Kidney (tissue), 13 donors: ENCODE measurements at regions not wholly inside any gene's neighbourhood (a gene's known extent, or its start where the extent isn't known, plus 50 kb on each side); places are given as distances from the start of the nearest gene placed in this dataset.

ENCODE experiments used
- DNase-seq, 5 donors: peaks; one replicate each; pipeline ENCODE4 v3.0.0-alpha.2; 2013 to 2020
- FAIRE-seq: peaks from 2 replicates; lab custom pipeline; 2012; peaks lifted over from hg19 to GRCh38; lab: Jason Lieb, UNC
- H3K27ac ChIP-seq, 2 donors: one replicate each; pipeline ENCODE4 v1.7.0; 2013; ENCODE audit warnings: low read depth in 2 of 2, low read length in 2 of 2, inconsistent platforms in 1 of 2
- H3K27me3 ChIP-seq: one replicate; pipeline ENCODE4 v1.7.1; 2013; ENCODE audit warnings: low read length, inconsistent platforms; ENCODE audit not compliant: control insufficient read depth, insufficient read depth
- H3K36me3 ChIP-seq, 3 donors: one replicate each; pipeline versions ENCODE4 v1.7.0 to v1.7.1; 2013; ENCODE audit warnings: low read length in 3 of 3, control low read depth in 1 of 3, inconsistent platforms in 1 of 3; ENCODE audit not compliant: insufficient read depth in 3 of 3, control insufficient read depth in 2 of 3
- H3K4me1 ChIP-seq, 3 donors: one replicate each; pipeline versions ENCODE4 v1.7.0 to v1.7.1; 2013; ENCODE audit warnings: low read length in 3 of 3, inconsistent platforms in 1 of 3, low read depth in 1 of 3; ENCODE audit not compliant: control insufficient read depth in 2 of 3, insufficient read depth in 2 of 3
- H3K4me3 ChIP-seq, 3 donors: one replicate each; pipeline versions ENCODE4 v1.7.0 to v1.8.1; 2013; ENCODE audit warnings: low read length in 3 of 3, control low read depth in 1 of 3, inconsistent platforms in 1 of 3
- H3K9ac ChIP-seq, 3 donors: one replicate each; pipeline versions ENCODE4 v1.7.0 to v1.7.1; 2013; ENCODE audit warnings: low read length in 3 of 3, control low read depth in 1 of 3, inconsistent platforms in 1 of 3
- H3K9me3 ChIP-seq, 3 donors: one replicate each; pipeline versions ENCODE4 v1.7.0 to v1.7.1; 2013; ENCODE audit warnings: low read length in 3 of 3, control low read depth in 1 of 3, inconsistent platforms in 1 of 3; ENCODE audit not compliant: control insufficient read depth in 2 of 3, insufficient read depth in 1 of 3
- intact Hi-C: fragments of 100-400 bp; cut with DNase I; formaldehyde crosslinking; loops from one replicate; pipeline ENCODE4 v1.11.1; 2022
- TF ChIP-seq, protein P1 (sequence below): IDR thresholded peaks from 3 replicates; pipeline ENCODE4 v1.5.1; 2012; ENCODE audit warnings: mild to moderate bottlenecking, moderate library complexity, borderline replicate concordance; ENCODE audit not compliant: insufficient read depth; ENCODE audit errors: extremely low read depth
- donor health status: control.
- donor health status: control.
- donor health status: control.
- donor health status: control.
- donor health status: control.
- donor health status: DM: yes; HTN: yes; CAD: no.
- donor health status: Normal renal cell carcinoma (clear cell type).

GRCh38 chrX:115467961-115468360 lies 93.0 kb upstream of the PLS3 start:
- TF ChIP-seq, protein P1, sequence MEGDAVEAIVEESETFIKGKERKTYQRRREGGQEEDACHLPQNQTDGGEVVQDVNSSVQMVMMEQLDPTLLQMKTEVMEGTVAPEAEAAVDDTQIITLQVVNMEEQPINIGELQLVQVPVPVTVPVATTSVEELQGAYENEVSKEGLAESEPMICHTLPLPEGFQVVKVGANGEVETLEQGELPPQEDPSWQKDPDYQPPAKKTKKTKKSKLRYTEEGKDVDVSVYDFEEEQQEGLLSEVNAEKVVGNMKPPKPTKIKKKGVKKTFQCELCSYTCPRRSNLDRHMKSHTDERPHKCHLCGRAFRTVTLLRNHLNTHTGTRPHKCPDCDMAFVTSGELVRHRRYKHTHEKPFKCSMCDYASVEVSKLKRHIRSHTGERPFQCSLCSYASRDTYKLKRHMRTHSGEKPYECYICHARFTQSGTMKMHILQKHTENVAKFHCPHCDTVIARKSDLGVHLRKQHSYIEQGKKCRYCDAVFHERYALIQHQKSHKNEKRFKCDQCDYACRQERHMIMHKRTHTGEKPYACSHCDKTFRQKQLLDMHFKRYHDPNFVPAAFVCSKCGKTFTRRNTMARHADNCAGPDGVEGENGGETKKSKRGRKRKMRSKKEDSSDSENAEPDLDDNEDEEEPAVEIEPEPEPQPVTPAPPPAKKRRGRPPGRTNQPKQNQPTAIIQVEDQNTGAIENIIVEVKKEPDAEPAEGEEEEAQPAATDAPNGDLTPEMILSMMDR = no peak
- H3K27ac ChIP-seq = no peak overlapping the region
- no peak overlapping the region for H3K9ac ChIP-seq
- no peaks in the 10 kb centered on the region for H3K36me3 ChIP-seq
- no peaks in the 10 kb centered on the region for H3K9me3 ChIP-seq
- no peaks in the 10 kb centered on the region for H3K27me3 ChIP-seq
- no peak overlapping the region for H3K4me3 ChIP-seq
- intact Hi-C loops = no loop called here
- DNase-seq = peak in 1 of 5 donors; percentile 7
- no peaks in the 10 kb centered on the region for H3K4me1 ChIP-seq
- FAIRE-seq = peak; percentile 80

- Histone ChIP-seq H3K27me3 (peaks cover 2% of the 10 kb centered on the region), H3K9me3 (no peaks in the 10 kb centered on the region), H3K4me1 (no peaks in the 10 kb centered on the region), H3K36me3 (no peaks in the 10 kb centered on the region), H3K9ac (no peak overlapping the region), H3K4me3 (no peak overlapping the region), H3K27ac (no peak overlapping the region)
- intact Hi-C loops = no loop called here
- FAIRE-seq = no peak
- TF ChIP-seq, protein P1 = no peak
- no peak for DNase-seq
Observed at GRCh38 chrX:115472131-115472530, 88.8 kb upstream of the PLS3 start.

DNA sequence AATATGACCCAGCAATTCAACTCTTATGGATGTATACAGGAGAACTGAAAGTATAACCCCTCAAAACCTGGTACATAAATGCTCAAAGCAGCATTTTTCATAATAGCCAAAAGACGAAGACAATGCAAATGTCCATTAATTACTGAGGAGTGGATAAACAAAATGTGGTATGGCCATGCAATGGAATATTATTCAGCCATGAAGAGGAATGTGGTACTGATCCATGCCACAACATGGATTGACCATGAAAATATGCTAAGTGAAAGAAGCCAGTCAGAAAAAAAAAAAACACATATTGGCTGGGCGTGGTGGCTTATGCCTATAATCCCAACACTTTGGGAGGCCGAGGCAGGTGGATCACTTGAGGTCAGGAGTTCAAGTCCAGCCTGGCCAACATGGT lies 74.5 kb upstream of the PLS3 start:
- intact Hi-C loops = no loop called here
- no peak overlapping the region for H3K9ac ChIP-seq
- no peaks in the 10 kb centered on the region for H3K36me3 ChIP-seq
- peaks cover 3% of the 10 kb centered on the region for H3K27me3 ChIP-seq
- TF ChIP-seq, protein P1 = no peak
- no peaks in the 10 kb centered on the region for H3K9me3 ChIP-seq
- no peak overlapping the region for H3K4me3 ChIP-seq
- FAIRE-seq (no peak), DNase-seq (no peak)
- no peak overlapping the region for H3K27ac ChIP-seq
- no peaks in the 10 kb centered on the region for H3K4me1 ChIP-seq

- intact Hi-C loops = no loop called here
- no peak for FAIRE-seq
- Histone ChIP-seq H3K27ac (no peak overlapping the region), H3K4me1 (no peaks in the 10 kb centered on the region), H3K9me3 (no peaks in the 10 kb centered on the region), H3K36me3 (no peaks in the 10 kb centered on the region), H3K27me3 (peaks cover 3% of the 10 kb centered on the region), H3K4me3 (no peak overlapping the region), H3K9ac (no peak overlapping the region)
- DNase-seq = no peak
- TF ChIP-seq, protein P1 = no peak
Observed at GRCh38 chrX:115487608-115488007, 73.4 kb upstream of the PLS3 start.
